ENCODE measurements at regions not wholly inside any gene's neighbourhood (a gene's known extent, or its start where the extent isn't known, plus 50 kb on each side); places are given as distances from the start of the nearest gene placed in this dataset.

DNA sequence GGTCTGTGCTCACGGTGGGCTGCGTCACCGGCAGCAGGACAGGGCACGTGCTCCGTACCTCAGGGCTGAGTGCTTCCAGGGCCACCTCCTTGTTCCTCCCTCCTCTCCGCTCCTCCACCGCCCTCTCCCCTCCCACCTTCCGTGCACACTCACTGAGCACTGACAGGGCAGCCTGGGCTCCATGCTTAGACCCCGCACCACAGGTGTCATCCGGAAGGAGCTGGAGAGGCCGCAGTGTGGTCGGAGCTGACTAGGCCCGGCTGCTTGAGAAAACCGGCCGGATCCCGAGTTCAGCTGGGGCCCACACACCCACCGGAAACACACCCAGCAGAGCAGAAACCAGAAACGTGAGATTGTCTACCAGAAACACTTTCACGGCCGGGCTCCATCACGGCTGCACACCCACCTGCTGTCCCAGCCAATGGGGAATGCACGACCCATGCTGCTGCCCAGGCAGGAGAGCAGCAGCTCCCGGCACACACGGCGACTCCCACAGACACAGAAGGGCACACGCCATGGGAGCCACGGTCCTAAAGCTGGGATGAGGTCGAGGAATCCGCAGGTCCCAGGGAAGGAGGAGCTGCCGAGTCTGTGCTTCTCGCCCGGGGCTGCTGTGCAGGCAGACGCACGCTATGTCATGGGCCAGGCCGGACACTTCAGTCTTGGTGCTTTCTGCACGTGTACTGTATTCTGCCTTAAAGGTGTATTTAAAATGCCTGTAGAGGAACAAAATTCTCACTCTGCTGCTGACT, 55.0 kb upstream of the ZNF469 start:
- TF ChIP-seq, protein P1, sequence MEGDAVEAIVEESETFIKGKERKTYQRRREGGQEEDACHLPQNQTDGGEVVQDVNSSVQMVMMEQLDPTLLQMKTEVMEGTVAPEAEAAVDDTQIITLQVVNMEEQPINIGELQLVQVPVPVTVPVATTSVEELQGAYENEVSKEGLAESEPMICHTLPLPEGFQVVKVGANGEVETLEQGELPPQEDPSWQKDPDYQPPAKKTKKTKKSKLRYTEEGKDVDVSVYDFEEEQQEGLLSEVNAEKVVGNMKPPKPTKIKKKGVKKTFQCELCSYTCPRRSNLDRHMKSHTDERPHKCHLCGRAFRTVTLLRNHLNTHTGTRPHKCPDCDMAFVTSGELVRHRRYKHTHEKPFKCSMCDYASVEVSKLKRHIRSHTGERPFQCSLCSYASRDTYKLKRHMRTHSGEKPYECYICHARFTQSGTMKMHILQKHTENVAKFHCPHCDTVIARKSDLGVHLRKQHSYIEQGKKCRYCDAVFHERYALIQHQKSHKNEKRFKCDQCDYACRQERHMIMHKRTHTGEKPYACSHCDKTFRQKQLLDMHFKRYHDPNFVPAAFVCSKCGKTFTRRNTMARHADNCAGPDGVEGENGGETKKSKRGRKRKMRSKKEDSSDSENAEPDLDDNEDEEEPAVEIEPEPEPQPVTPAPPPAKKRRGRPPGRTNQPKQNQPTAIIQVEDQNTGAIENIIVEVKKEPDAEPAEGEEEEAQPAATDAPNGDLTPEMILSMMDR (IDR thresholded peaks at IDR 0.05), result no peak
- TF ChIP-seq POLR2A (IDR thresholded peaks at IDR 0.05) (no peak), POLR2AphosphoS5 (IDR thresholded peaks at IDR 0.05) (no peak)

Measured in prostate gland (tissue), 2 donors.